Loucy (cell line): ENCODE measurements at regions not wholly inside any gene's neighbourhood (a gene's known extent, or its start where the extent isn't known, plus 50 kb on each side); places are given as distances from the start of the nearest gene placed in this dataset.

Source experiments
- EZH2phosphoT487 ChIP-seq: fragments of 200-600 bp; IDR thresholded peaks from 2 replicates; pipeline ENCODE4 v1.6.1; 2018; ENCODE audit warnings: antibody characterized with exemption, mild to moderate bottlenecking, moderate library complexity, borderline replicate concordance
- TF ChIP-seq, protein P1 (sequence below): fragments of 200-600 bp; sonication (generic); conservative IDR thresholded peaks from 2 replicates; pipeline ENCODE4 v1.5.1; 2014; ENCODE audit warnings: mild to moderate bottlenecking, antibody characterized with exemption, low read length

DNA sequence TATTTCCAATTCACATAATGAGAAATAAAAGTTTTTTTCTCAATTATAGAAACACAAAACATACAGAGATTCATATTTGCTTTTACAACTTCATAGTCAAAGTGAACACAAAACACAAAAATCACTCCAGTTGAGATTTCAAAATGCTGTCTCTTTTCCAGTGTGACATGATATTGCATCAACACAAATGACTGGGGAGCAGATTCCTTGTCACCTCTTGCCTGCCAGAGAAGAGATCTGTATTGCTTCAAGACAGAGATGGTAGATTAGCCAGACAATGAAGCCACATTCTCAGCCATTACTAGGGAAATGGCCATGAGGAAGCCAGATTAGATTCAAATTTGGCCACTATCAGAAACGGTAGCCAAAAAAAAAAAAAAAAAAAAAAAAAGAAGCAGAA lies 2313.1 kb upstream of the AGA start:
- TF ChIP-seq, protein P1, sequence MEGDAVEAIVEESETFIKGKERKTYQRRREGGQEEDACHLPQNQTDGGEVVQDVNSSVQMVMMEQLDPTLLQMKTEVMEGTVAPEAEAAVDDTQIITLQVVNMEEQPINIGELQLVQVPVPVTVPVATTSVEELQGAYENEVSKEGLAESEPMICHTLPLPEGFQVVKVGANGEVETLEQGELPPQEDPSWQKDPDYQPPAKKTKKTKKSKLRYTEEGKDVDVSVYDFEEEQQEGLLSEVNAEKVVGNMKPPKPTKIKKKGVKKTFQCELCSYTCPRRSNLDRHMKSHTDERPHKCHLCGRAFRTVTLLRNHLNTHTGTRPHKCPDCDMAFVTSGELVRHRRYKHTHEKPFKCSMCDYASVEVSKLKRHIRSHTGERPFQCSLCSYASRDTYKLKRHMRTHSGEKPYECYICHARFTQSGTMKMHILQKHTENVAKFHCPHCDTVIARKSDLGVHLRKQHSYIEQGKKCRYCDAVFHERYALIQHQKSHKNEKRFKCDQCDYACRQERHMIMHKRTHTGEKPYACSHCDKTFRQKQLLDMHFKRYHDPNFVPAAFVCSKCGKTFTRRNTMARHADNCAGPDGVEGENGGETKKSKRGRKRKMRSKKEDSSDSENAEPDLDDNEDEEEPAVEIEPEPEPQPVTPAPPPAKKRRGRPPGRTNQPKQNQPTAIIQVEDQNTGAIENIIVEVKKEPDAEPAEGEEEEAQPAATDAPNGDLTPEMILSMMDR: no peak
- no peak for TF ChIP-seq EZH2phosphoT487
